Epithelial cell of esophagus (primary cell): ENCODE measurements at regions not wholly inside any gene's neighbourhood (a gene's known extent, or its start where the extent isn't known, plus 50 kb on each side); places are given as distances from the start of the nearest gene placed in this dataset.
A peak's percentile ranks its signal among the peaks of the same experiment; 100 is the strongest.

ENCODE experiments used
- DNase-seq: peaks from one replicate; pipeline ENCODE4 v3.0.0; 2010; ENCODE audit warnings: low read depth
- H3K4me3 ChIP-seq: 2 replicates; pipeline ENCODE4 v1.5.1; 2011; ENCODE audit warnings: mild to moderate bottlenecking, low read length, control low read depth
- TF ChIP-seq, protein P1 (sequence below): IDR thresholded peaks from 2 replicates; pipeline ENCODE4 v1.5.1; 2011; ENCODE audit warnings: low read depth, mild to moderate bottlenecking, low read length, control low read depth, inconsistent platforms; ENCODE audit not compliant: insufficient read depth; ENCODE audit errors: missing control alignments

DNA sequence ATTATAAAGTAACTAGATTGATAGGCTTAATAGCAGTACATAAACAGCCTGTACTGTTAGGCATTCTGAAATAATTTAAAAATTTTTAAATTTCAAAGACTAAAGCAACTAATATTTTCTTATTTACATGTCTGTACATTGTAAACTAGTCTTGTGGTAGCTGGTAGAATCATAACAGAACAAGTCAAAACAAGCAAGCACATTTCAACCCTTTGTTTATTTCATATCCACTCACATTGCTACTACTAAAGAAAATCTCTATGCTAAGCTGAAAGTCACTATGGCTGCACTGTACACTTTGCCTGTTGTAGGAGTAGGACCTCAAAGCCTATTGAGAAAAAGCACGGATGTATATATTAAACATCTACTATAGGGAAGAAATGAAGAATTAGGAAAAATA is 738.2 kb upstream of the ADGRL4 start:
- H3K4me3 ChIP-seq: no peak overlapping the region
- TF ChIP-seq, protein P1, sequence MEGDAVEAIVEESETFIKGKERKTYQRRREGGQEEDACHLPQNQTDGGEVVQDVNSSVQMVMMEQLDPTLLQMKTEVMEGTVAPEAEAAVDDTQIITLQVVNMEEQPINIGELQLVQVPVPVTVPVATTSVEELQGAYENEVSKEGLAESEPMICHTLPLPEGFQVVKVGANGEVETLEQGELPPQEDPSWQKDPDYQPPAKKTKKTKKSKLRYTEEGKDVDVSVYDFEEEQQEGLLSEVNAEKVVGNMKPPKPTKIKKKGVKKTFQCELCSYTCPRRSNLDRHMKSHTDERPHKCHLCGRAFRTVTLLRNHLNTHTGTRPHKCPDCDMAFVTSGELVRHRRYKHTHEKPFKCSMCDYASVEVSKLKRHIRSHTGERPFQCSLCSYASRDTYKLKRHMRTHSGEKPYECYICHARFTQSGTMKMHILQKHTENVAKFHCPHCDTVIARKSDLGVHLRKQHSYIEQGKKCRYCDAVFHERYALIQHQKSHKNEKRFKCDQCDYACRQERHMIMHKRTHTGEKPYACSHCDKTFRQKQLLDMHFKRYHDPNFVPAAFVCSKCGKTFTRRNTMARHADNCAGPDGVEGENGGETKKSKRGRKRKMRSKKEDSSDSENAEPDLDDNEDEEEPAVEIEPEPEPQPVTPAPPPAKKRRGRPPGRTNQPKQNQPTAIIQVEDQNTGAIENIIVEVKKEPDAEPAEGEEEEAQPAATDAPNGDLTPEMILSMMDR: no peak
- DNase-seq: peak; percentile 63

DNA sequence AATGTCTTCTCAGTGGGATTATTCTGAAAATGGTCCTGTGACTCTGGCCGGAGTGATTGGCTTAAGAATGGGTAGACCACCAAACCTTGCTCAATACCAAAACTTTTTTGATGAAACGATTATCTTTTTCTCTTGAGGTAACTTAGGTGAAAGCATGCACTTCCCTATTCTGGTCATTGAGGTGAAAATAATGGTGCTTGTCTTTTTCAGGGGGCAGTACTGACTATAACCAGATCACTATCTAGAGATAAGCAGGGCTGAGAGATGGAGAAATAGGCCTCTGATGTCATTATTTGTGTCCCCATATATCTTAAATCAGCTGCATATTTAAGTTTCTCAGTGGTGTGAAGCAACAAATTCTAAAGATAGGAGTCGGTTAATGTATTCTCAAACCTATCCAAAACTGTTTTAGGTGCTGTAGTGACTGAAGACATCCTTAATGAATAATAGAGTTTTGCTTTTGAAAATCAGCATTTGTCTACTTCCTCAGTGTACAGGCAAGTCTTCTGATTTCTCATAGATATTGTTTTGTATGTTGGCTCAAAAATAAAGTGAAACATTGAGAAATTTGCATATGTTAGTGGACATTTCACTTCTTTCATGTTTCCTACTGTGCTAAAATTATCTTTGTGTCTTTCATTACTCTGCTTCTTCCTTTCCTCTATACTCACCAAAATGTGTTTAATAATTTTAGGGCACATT is 735.3 kb upstream of the ADGRL4 start:
- no peak for DNase-seq

GRCh38 chr1:79738101-79738500 is 731.6 kb upstream of the ADGRL4 start:
- TF ChIP-seq, protein P1: no peak
- no peak overlapping the region for H3K4me3 ChIP-seq
- DNase-seq: no peak

More for the DNA sequence above, 735.3 kb upstream of the ADGRL4 start:
- H3K4me3 ChIP-seq: no peak overlapping the region
- TF ChIP-seq, protein P1: no peak

DNA sequence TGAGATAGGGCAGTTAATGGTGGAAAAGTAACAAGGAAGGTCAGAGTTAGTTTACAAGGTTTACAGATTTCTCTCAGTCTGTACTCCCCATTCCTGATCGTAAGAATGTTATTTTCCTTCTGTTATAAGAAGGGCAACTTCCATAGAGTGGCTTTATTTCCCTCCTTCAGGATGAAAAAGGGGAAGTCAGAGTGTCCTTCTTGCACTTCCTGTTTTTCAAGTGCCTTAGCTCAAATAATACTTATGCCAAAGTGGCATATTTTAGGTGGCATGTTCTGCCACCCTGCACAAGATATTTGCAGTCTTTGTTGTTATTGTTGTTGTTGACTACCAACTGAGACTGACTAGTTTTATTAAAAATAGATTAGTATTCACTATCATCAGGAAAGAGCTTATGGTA is 730.7 kb upstream of the ADGRL4 start:
- TF ChIP-seq, protein P1: no peak
- DNase-seq: no peak
- no peak overlapping the region for H3K4me3 ChIP-seq

GRCh38 chr1:79732950-79733349 is 726.4 kb upstream of the ADGRL4 start:
- TF ChIP-seq, protein P1: no peak
- DNase-seq: no peak
- H3K4me3 ChIP-seq: no peak overlapping the region

- TF ChIP-seq, protein P1: no peak
- DNase-seq: no peak
- no peak overlapping the region for H3K4me3 ChIP-seq
Measured at GRCh38 chr1:79726911-79727310, 720.4 kb upstream of the ADGRL4 start.

DNA sequence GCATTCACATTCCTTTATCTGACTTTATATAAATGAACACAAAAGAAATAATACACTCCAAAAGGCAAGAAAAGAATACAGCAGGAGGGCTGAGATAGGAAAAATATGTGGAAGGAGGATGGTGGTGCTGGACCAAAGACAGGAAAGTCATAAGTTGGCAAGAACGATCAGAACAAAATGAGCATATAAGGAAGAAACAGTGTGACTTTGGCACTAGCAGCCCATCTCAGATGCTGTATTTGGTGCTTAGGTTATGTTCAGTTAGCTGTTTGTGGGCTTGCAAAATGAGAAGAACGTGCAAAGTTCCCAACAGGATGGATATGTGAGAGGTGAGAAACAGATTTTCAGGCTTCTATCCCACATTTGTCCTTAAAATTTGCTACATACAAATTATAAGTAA is 719.8 kb upstream of the ADGRL4 start:
- no peak for DNase-seq
- TF ChIP-seq, protein P1: no peak
- no peak overlapping the region for H3K4me3 ChIP-seq
